IMR-90 (cell line): ENCODE measurements at regions not wholly inside any gene's neighbourhood (a gene's known extent, or its start where the extent isn't known, plus 50 kb on each side); places are given as distances from the start of the nearest gene placed in this dataset.

Source experiments
- ATAC-seq: fragments of 200-7000 bp; cut with Tn5 transposase; 2 replicates; pipeline ENCODE4 v1.9.1; 2020; ENCODE audit warnings: low read depth, mild to moderate bottlenecking, moderate library complexity
- BruUV-seq: library from RNA; stranded (reverse); fragments of 400-500 nt; replicated peaks from 2 replicates; lab custom pipeline; 2021; lab: Mats Ljungman, UMichigan
- CTCF ChIA-PET: fragments of 300-600 bp; formaldehyde crosslinking; extraction: SDS; loops from one replicate; lab custom pipeline; 2021; ENCODE audit warnings: antibody characterized with exemption; lab: Yijun Ruan, JAX
- POLR2A ChIA-PET: fragments of 300-600 bp; sonication (Branson Sonifier 250); formaldehyde crosslinking; loops from one replicate; lab custom pipeline; 2022; ENCODE audit warnings: antibody characterized with exemption; ENCODE audit not compliant: unreplicated experiment; lab: Charles Lee
- DNase-seq: peaks from one replicate; pipeline ENCODE4 v3.0.0; 2013
- H2AFZ ChIP-seq: replicated peaks from 2 replicates; pipeline ENCODE3; 2013; ENCODE audit warnings: low read length, mild to moderate bottlenecking; ENCODE audit not compliant: poor library complexity
- H2AK5ac ChIP-seq: 2 replicates; pipeline ENCODE4 v1.6.1; 2013; ENCODE audit warnings: low read depth, low read length, inconsistent platforms
- H2AK9ac ChIP-seq: replicated peaks from 2 replicates; pipeline ENCODE3; 2013; ENCODE audit warnings: mild to moderate bottlenecking, low read depth, low read length, moderate library complexity; ENCODE audit not compliant: poor library complexity
- H2BK120ac ChIP-seq: 2 replicates; pipeline ENCODE4 v1.6.1; 2013; ENCODE audit warnings: low read depth, low read length, inconsistent platforms
- H2BK15ac ChIP-seq: 3 replicates; pipeline ENCODE4 v1.6.1; 2013; ENCODE audit warnings: low read depth, low read length, inconsistent platforms
- H2BK20ac ChIP-seq: 2 replicates; pipeline ENCODE4 v1.6.1; 2013; ENCODE audit warnings: low read depth, mild to moderate bottlenecking, inconsistent platforms, low read length, moderate library complexity
- H2BK5ac ChIP-seq: 2 replicates; pipeline ENCODE4 v1.6.1; 2013; ENCODE audit warnings: mild to moderate bottlenecking, low read depth, low read length, inconsistent platforms; ENCODE audit not compliant: poor library complexity, severe bottlenecking
- H3K14ac ChIP-seq: replicated peaks from 2 replicates; pipeline ENCODE4 v1.6.1; 2013; ENCODE audit warnings: low read depth, low read length, inconsistent platforms
- H3K18ac ChIP-seq: 2 replicates; pipeline ENCODE4 v1.6.1; 2013; ENCODE audit warnings: low read depth, low read length, control low read depth
- H3K23ac ChIP-seq: 2 replicates; pipeline ENCODE4 v1.6.1; 2013; ENCODE audit warnings: low read depth, low read length, inconsistent platforms
- H3K27ac ChIP-seq: 2 replicates; pipeline ENCODE4 v1.5.1; 2013; ENCODE audit warnings: mild to moderate bottlenecking, control low read depth, low read length; ENCODE audit not compliant: insufficient read depth
- H3K27me3 ChIP-seq: 2 replicates; pipeline ENCODE4 v1.6.1; 2013; ENCODE audit warnings: low read length; ENCODE audit not compliant: control insufficient read depth, insufficient read depth
- H3K36me3 ChIP-seq: 2 replicates; pipeline ENCODE4 v1.6.1; 2013; ENCODE audit warnings: low read length, mixed read lengths; ENCODE audit not compliant: control insufficient read depth, insufficient read depth
- H3K4ac ChIP-seq: 2 replicates; pipeline ENCODE4 v1.6.1; 2013; ENCODE audit warnings: low read depth, low read length, inconsistent platforms
- H3K4me1 ChIP-seq: 2 replicates; pipeline ENCODE4 v1.6.1; 2013; ENCODE audit warnings: low read length, mixed read lengths; ENCODE audit not compliant: control insufficient read depth, insufficient read depth
- H3K4me2 ChIP-seq: 2 replicates; pipeline ENCODE4 v1.6.1; 2013; ENCODE audit warnings: low read depth, mild to moderate bottlenecking, control low read depth, low read length, moderate library complexity
- H3K4me3 ChIP-seq: 2 replicates; pipeline ENCODE4 v1.5.1; 2013; ENCODE audit warnings: low read depth, mild to moderate bottlenecking, control low read depth, low read length, moderate library complexity; ENCODE audit not compliant: insufficient read depth
- H3K56ac ChIP-seq: 2 replicates; pipeline ENCODE4 v1.6.1; 2013; ENCODE audit warnings: low read length, inconsistent platforms; ENCODE audit not compliant: insufficient read depth; ENCODE audit errors: extremely low read depth
- H3K79me1 ChIP-seq, 2 experiments: 2 replicates each; pipeline ENCODE4 v1.6.1; 2013; ENCODE audit warnings: low read length in 2 of 2, inconsistent platforms in 1 of 2, low read depth in 1 of 2
- H3K9ac ChIP-seq: 2 replicates; pipeline ENCODE4 v1.6.1; 2013; ENCODE audit warnings: low read depth, low read length, control low read depth
- H3K9me1 ChIP-seq: 2 replicates; pipeline ENCODE4 v1.6.1; 2013; ENCODE audit warnings: low read length, inconsistent platforms; ENCODE audit not compliant: insufficient read depth
- H3K9me3 ChIP-seq: 2 replicates; pipeline ENCODE4 v1.6.1; 2013; ENCODE audit warnings: low read length; ENCODE audit not compliant: control insufficient read depth, insufficient read depth
- H4K20me1 ChIP-seq: 2 replicates; pipeline ENCODE4 v1.6.1; 2013; ENCODE audit warnings: low read length, inconsistent platforms; ENCODE audit not compliant: insufficient read depth
- H4K5ac ChIP-seq: 2 replicates; pipeline ENCODE4 v1.6.1; 2013; ENCODE audit warnings: mild to moderate bottlenecking, low read depth, low read length, control low read depth
- H4K8ac ChIP-seq, 2 experiments: 2 replicates each; pipeline ENCODE4 v1.6.1; 2013; ENCODE audit warnings: low read depth in 2 of 2, low read length in 2 of 2, control low read depth in 1 of 2, inconsistent platforms in 1 of 2
- H4K91ac ChIP-seq: 2 replicates; pipeline ENCODE4 v1.6.1; 2013; ENCODE audit warnings: low read depth, low read length, inconsistent platforms; ENCODE audit not compliant: insufficient read depth
- WGBS, 2 experiments: methylation state at CpG; one replicate each; pipeline versions ENCODE4 v1.1.5 to v1.1.7; 2013; ENCODE audit warnings: missing lambda C conversion rate in 2 of 2; ENCODE audit not compliant: insufficient read length in 1 of 2; ENCODE audit errors: extremely low coverage in 2 of 2; 5-methylcytosine and 5-hydroxymethylcytosine counted together
- dilution Hi-C: fragments of 300-500 bp; cut with HindIII; formaldehyde crosslinking; loops from one replicate; pipeline ENCODE4 v1.14.3; 2018; ENCODE audit warnings: low sequenced_read_pairs; ENCODE audit not compliant: unreplicated experiment
- in situ Hi-C: fragments of 300-500 bp; cut with MboI; formaldehyde crosslinking; loops from 3 replicates; pipeline ENCODE4 v1.14.3; 2019; ENCODE audit warnings: low sequenced_read_pairs, inconsistent platforms, mixed read lengths
- intact Hi-C: fragments of 100-400 bp; cut with micrococcal nuclease; formaldehyde crosslinking; loops from 2 replicates; pipeline ENCODE4 v1.10.0; 2022
- TF ChIP-seq, protein P1 (sequence below): conservative IDR thresholded peaks from 2 replicates; pipeline ENCODE4 v1.5.1; 2012; ENCODE audit warnings: mild to moderate bottlenecking, low read depth, low read length, improper control_type of control experiment

GRCh38 chr14:49036266-49036665 lies 549.9 kb downstream of the RPS29 start:
- Histone ChIP-seq H3K79me1 (no peaks in the 10 kb centered on the region), H3K27me3 (no peaks in the 10 kb centered on the region), H3K14ac (no peak overlapping the region), H2BK15ac (no peak overlapping the region), H3K4ac (no peak overlapping the region), H3K4me2 (no peak overlapping the region), H2AFZ (no peak overlapping the region), H4K91ac (no peak overlapping the region), H3K56ac (no peak overlapping the region), H3K9me1 (no peaks in the 10 kb centered on the region), H2BK5ac (no peak overlapping the region), H3K27ac (no peak overlapping the region), H3K18ac (no peak overlapping the region), H3K4me1 (no peaks in the 10 kb centered on the region), H2AK5ac (no peak overlapping the region), H4K8ac (no peak overlapping the region), H2BK20ac (no peak overlapping the region), H4K5ac (no peak overlapping the region), H4K20me1 (no peaks in the 10 kb centered on the region), H3K23ac (no peak overlapping the region), H3K9ac (no peak overlapping the region), H2AK9ac (no peak overlapping the region), H3K4me3 (no peak overlapping the region), H3K9me3 (no peaks in the 10 kb centered on the region), H2BK120ac (no peak overlapping the region), H3K36me3 (no peaks in the 10 kb centered on the region)
- 0% methylated on average over 1 of the region's 5 CpGs; no CpG with 5 or more reads in 1 of the 2 experiments for WGBS, 2 experiments
- ChIA-PET POLR2A (no interaction called here), CTCF (no interaction called here)
- in situ Hi-C loops (no loop called here), dilution Hi-C loops (no loop called here), intact Hi-C loops (no loop called here)
- ATAC-seq: no peak
- DNase-seq: no peak
- BruUV-seq: no TSS peak
- TF ChIP-seq, protein P1, sequence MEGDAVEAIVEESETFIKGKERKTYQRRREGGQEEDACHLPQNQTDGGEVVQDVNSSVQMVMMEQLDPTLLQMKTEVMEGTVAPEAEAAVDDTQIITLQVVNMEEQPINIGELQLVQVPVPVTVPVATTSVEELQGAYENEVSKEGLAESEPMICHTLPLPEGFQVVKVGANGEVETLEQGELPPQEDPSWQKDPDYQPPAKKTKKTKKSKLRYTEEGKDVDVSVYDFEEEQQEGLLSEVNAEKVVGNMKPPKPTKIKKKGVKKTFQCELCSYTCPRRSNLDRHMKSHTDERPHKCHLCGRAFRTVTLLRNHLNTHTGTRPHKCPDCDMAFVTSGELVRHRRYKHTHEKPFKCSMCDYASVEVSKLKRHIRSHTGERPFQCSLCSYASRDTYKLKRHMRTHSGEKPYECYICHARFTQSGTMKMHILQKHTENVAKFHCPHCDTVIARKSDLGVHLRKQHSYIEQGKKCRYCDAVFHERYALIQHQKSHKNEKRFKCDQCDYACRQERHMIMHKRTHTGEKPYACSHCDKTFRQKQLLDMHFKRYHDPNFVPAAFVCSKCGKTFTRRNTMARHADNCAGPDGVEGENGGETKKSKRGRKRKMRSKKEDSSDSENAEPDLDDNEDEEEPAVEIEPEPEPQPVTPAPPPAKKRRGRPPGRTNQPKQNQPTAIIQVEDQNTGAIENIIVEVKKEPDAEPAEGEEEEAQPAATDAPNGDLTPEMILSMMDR: no peak
